H1 (cell line): ENCODE measurements at regions not wholly inside any gene's neighbourhood (a gene's known extent, or its start where the extent isn't known, plus 50 kb on each side); places are given as distances from the start of the nearest gene placed in this dataset.

Experiments
- CTCF ChIA-PET: fragments of 300-600 bp; sonication (Branson Sonifier 250); formaldehyde crosslinking; loops from one replicate; lab custom pipeline; 2021; ENCODE audit not compliant: partially characterized antibody; lab: Charles Lee
- POLR2A ChIA-PET: fragments of 300-600 bp; sonication (Branson Sonifier 250); formaldehyde crosslinking; loops from one replicate; lab custom pipeline; 2021; ENCODE audit warnings: inconsistent platforms; ENCODE audit not compliant: partially characterized antibody; lab: Charles Lee
- DNase-seq, 2 experiments: peaks; one replicate each; pipeline versions ENCODE4 v3.0.0 to v3.0.0-alpha.2; 2010 to 2022; ENCODE audit warnings: low spot score in 2 of 2, low read depth in 1 of 2, mixed read lengths in 1 of 2
- FAIRE-seq: peaks from 2 replicates; lab custom pipeline; 2011; peaks lifted over from hg19 to GRCh38; lab: Jason Lieb, UNC
- H2AFZ ChIP-seq: 2 replicates; pipeline ENCODE4 v1.8.1; 2012; ENCODE audit warnings: low read length, inconsistent platforms
- H2AK5ac ChIP-seq: 2 replicates; pipeline ENCODE4 v1.6.1; 2013; ENCODE audit warnings: low read depth, low read length
- H2BK120ac ChIP-seq: replicated peaks from 2 replicates; pipeline ENCODE3; 2013; ENCODE audit warnings: low read depth, low read length, inconsistent platforms
- H2BK12ac ChIP-seq: 2 replicates; pipeline ENCODE4 v1.6.1; 2013; ENCODE audit warnings: low read depth, low read length
- H2BK15ac ChIP-seq: 2 replicates; pipeline ENCODE4 v1.6.1; 2013; ENCODE audit warnings: low read length
- H2BK20ac ChIP-seq: 2 replicates; pipeline ENCODE4 v1.6.1; 2013; ENCODE audit warnings: low read length
- H2BK5ac ChIP-seq: 2 replicates; pipeline ENCODE4 v1.6.1; 2013; ENCODE audit warnings: low read depth, low read length
- H3K14ac ChIP-seq: 2 replicates; pipeline ENCODE4 v1.6.1; 2013; ENCODE audit warnings: inconsistent platforms; ENCODE audit not compliant: insufficient read length
- H3K18ac ChIP-seq: 2 replicates; pipeline ENCODE4 v1.6.1; 2013; ENCODE audit warnings: low read length; ENCODE audit errors: extremely low read depth
- H3K23ac ChIP-seq: 2 replicates; pipeline ENCODE4 v1.6.1; 2013; ENCODE audit warnings: inconsistent platforms; ENCODE audit not compliant: insufficient read length
- H3K23me2 ChIP-seq: 2 replicates; pipeline ENCODE4 v1.6.1; 2013; ENCODE audit warnings: low read depth, low read length
- H3K27ac ChIP-seq: 2 replicates; pipeline ENCODE4 v1.6.1; 2011; ENCODE audit warnings: low read depth, low read length, inconsistent platforms
- H3K27me3 ChIP-seq, 4 experiments: replicated peaks in 1 of 4; 1 replicate in 1 of 4; 2 replicates in 3 of 4; pipeline versions ENCODE4 v1.6.1 to v1.8.1; 2011 to 2013; ENCODE audit warnings: low read length in 3 of 4, mild to moderate bottlenecking in 3 of 4, inconsistent platforms in 2 of 4, mixed read lengths in 2 of 4, moderate library complexity in 1 of 4; ENCODE audit not compliant: control insufficient read depth in 3 of 4, insufficient read depth in 3 of 4; ENCODE audit errors: extremely low read depth in 1 of 4
- H3K36me3 ChIP-seq, 4 experiments: 2 replicates each; pipeline versions ENCODE4 v1.6.1 to v1.8.1; 2011 to 2013; ENCODE audit warnings: mild to moderate bottlenecking in 4 of 4, low read length in 3 of 4, moderate library complexity in 2 of 4, control low read depth in 1 of 4, inconsistent platforms in 1 of 4; ENCODE audit not compliant: insufficient read depth in 4 of 4, control insufficient read depth in 2 of 4
- H3K4ac ChIP-seq: replicated peaks from 2 replicates; pipeline ENCODE3; 2013; ENCODE audit warnings: low read length, low read depth, mixed read lengths, inconsistent platforms; ENCODE audit not compliant: insufficient read length
- H3K4me1 ChIP-seq, 4 experiments: replicated peaks in 1 of 4; 1 replicate in 1 of 4; 2 replicates in 3 of 4; pipeline versions ENCODE4 v1.6.1 to v1.8.1; 2011 to 2013; ENCODE audit warnings: low read length in 3 of 4, inconsistent platforms in 2 of 4, mixed read lengths in 1 of 4; ENCODE audit not compliant: insufficient read depth in 4 of 4, control insufficient read depth in 3 of 4
- H3K4me2 ChIP-seq, 2 experiments: 2 replicates each; pipeline versions ENCODE4 v1.6.1 to v1.8.1; 2011 to 2013; ENCODE audit warnings: low read depth in 2 of 2, low read length in 2 of 2, control low read depth in 1 of 2, inconsistent platforms in 1 of 2, mild to moderate bottlenecking in 1 of 2; ENCODE audit not compliant: insufficient read depth in 1 of 2
- H3K4me3 ChIP-seq, 4 experiments: fragments of 200-600, 300-600 bp in 1 of 4; sonication (generic), shearing (Covaris generic), sonication (Bioruptor Twin) in 1 of 4; 2 replicates each; pipeline versions ENCODE4 v1.5.1 to v1.8.1; 2011 to 2016; ENCODE audit warnings: low read length in 4 of 4, low read depth in 3 of 4, control low read depth in 2 of 4, inconsistent platforms in 2 of 4, mild to moderate bottlenecking in 2 of 4, mixed read lengths in 1 of 4, moderate library complexity in 1 of 4; ENCODE audit not compliant: insufficient read depth in 2 of 4; ENCODE audit errors: extremely low read depth in 1 of 4
- H3K56ac ChIP-seq: replicated peaks from 2 replicates; pipeline ENCODE3; 2013; ENCODE audit warnings: low read depth, mild to moderate bottlenecking, mixed read lengths, low read length, inconsistent platforms; ENCODE audit not compliant: insufficient read length
- H3K79me1 ChIP-seq: 2 replicates; pipeline ENCODE4 v1.6.1; 2013; ENCODE audit warnings: low read depth, low read length, control low read depth
- H3K79me2 ChIP-seq, 2 experiments: 2 replicates each; pipeline versions ENCODE4 v1.6.1 to v1.8.1; 2012 to 2013; ENCODE audit warnings: low read length in 2 of 2, mild to moderate bottlenecking in 2 of 2, inconsistent platforms in 1 of 2; ENCODE audit not compliant: insufficient read depth in 2 of 2, control insufficient read depth in 1 of 2
- H3K9ac ChIP-seq, 4 experiments: replicated peaks in 1 of 4; 1 replicate in 1 of 4; 2 replicates in 3 of 4; pipeline versions ENCODE4 v1.6.1 to v1.8.1; 2011 to 2013; ENCODE audit warnings: low read depth in 3 of 4, low read length in 3 of 4, control low read depth in 2 of 4, mild to moderate bottlenecking in 2 of 4, moderate library complexity in 2 of 4, inconsistent platforms in 1 of 4; ENCODE audit errors: extremely low read depth in 1 of 4
- H3K9me3 ChIP-seq, 2 experiments: 2 replicates each; pipeline versions ENCODE4 v1.6.1 to v1.8.1; 2012 to 2013; ENCODE audit warnings: mild to moderate bottlenecking in 2 of 2, moderate library complexity in 2 of 2, control low read depth in 1 of 2, inconsistent platforms in 1 of 2, low read depth in 1 of 2, low read length in 1 of 2, mixed read lengths in 1 of 2; ENCODE audit not compliant: insufficient read depth in 2 of 2
- H4K20me1 ChIP-seq, 2 experiments: replicated peaks in 1 of 2; 2 replicates each; pipeline versions ENCODE3 to v1.8.1; 2011 to 2013; ENCODE audit warnings: inconsistent platforms in 2 of 2, low read length in 2 of 2, mild to moderate bottlenecking in 1 of 2; ENCODE audit not compliant: insufficient read depth in 2 of 2, control insufficient read depth in 1 of 2
- H4K5ac ChIP-seq: 2 replicates; pipeline ENCODE4 v1.6.1; 2013; ENCODE audit warnings: low read length, low read depth, mixed read lengths, inconsistent platforms; ENCODE audit not compliant: insufficient read length
- H4K8ac ChIP-seq: 2 replicates; pipeline ENCODE4 v1.8.0; 2013; ENCODE audit warnings: mild to moderate bottlenecking, moderate library complexity, low read length, inconsistent platforms; ENCODE audit not compliant: insufficient read depth; ENCODE audit errors: extremely low read depth
- H4K91ac ChIP-seq: replicated peaks from 2 replicates; pipeline ENCODE3; 2013; ENCODE audit warnings: low read length, mixed read lengths, inconsistent platforms; ENCODE audit not compliant: insufficient read length
- ATF2 ChIP-seq: IDR thresholded peaks from 2 replicates; pipeline ENCODE4 v1.6.1; 2012; ENCODE audit warnings: low read length, inconsistent platforms
- CBX5 ChIP-seq: fragments of 300-800, 300-1000 bp; sonication (generic); IDR thresholded peaks from 2 replicates; pipeline ENCODE4 v1.7.1; 2016; ENCODE audit warnings: antibody characterized with exemption, low read length, low read depth
- NRF1 ChIP-seq: IDR thresholded peaks from 2 replicates; pipeline ENCODE4 v1.6.1; 2011; ENCODE audit warnings: mild to moderate bottlenecking, low read depth, low read length, improper control_type of control experiment
- SP1 ChIP-seq: IDR thresholded peaks from 2 replicates; pipeline ENCODE4 v1.6.1; 2011; ENCODE audit warnings: low read depth, low read length
- SRF ChIP-seq: IDR thresholded peaks from 2 replicates; pipeline ENCODE4 v1.6.1; 2011; ENCODE audit warnings: mild to moderate bottlenecking, low read depth, low read length, moderate library complexity
- WGBS, 2 experiments: shearing (Covaris generic) in 1 of 2; methylation state at CpG; one replicate each; pipeline versions ENCODE4 v1.1.6 to v1.1.7; 2013 to 2015; ENCODE audit warnings: low lambda C conversion rate in 2 of 2, mixed read lengths in 2 of 2, inconsistent platforms in 1 of 2, low coverage in 1 of 2, missing lambda C conversion rate in 1 of 2; ENCODE audit not compliant: insufficient replicate concordance in 2 of 2, insufficient coverage in 1 of 2, insufficient read length in 1 of 2; ENCODE audit errors: extremely low coverage in 1 of 2, missing lambda C conversion rate in 1 of 2; 5-methylcytosine and 5-hydroxymethylcytosine counted together
- TF ChIP-seq, protein P1 (sequence below): IDR thresholded peaks from 2 replicates; pipeline ENCODE4 v1.6.1; 2012; ENCODE audit warnings: inconsistent platforms

DNA sequence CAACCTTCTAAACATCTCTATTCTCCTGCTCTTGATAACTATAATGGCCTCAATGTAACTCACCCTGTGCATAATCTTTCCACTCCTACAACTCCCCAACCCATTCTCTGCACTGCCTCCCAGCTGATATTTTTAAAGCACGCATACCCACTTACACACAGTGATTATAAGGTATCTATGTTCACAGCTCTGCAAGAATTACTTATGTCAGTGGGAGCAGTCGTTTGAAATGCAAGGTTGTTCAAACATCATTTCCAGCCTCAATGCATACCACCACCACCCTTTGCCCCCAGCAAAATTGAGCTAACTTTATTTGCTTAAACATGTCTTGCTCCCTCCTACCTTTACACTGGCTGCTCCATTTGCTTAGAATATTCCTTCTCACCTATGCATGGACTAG is 506.0 kb downstream of the RFPL4B start:
- Histone ChIP-seq H3K79me2 (no peaks in the 10 kb centered on the region), H3K14ac (no peak overlapping the region), H2BK20ac (no peak overlapping the region), H2AK5ac (no peak overlapping the region), H3K9ac (no peak overlapping the region), H3K79me1 (no peaks in the 10 kb centered on the region), H2AFZ (0 out of 2 replicates have a peak overlapping the region, but pooled peaks have one; percentile 10), H3K23ac (no peak overlapping the region), H3K36me3 (no peaks in the 10 kb centered on the region), H3K27ac (no peak overlapping the region), H3K9me3 (no peaks in the 10 kb centered on the region), H3K4me3 (no peak overlapping the region), H3K27me3 (no peaks in the 10 kb centered on the region), H3K56ac (no peak overlapping the region), H3K23me2 (no peaks in the 10 kb centered on the region), H3K18ac (no peak overlapping the region), H4K8ac (no peak overlapping the region), H4K91ac (no peak overlapping the region), H4K5ac (no peak overlapping the region), H2BK12ac (no peak overlapping the region), H2BK15ac (no peak overlapping the region), H4K20me1 (no peaks in the 10 kb centered on the region), H2BK120ac (no peak overlapping the region), H3K4me2 (no peak overlapping the region), H3K4ac (no peak overlapping the region), H2BK5ac (no peak overlapping the region), H3K4me1 (no peaks in the 10 kb centered on the region)
- no peak for DNase-seq
- CTCF ChIA-PET, result interaction anchor here (1.0 to 1.1 kb wide), 2 partner anchors 9 to 30 kb away, joined by 3 read pairs; no protein-coding TSS in a partner anchor
- TF ChIP-seq SP1, result no peak
- no peak for TF ChIP-seq CBX5
- no peak for TF ChIP-seq NRF1
- TF ChIP-seq, protein P1, sequence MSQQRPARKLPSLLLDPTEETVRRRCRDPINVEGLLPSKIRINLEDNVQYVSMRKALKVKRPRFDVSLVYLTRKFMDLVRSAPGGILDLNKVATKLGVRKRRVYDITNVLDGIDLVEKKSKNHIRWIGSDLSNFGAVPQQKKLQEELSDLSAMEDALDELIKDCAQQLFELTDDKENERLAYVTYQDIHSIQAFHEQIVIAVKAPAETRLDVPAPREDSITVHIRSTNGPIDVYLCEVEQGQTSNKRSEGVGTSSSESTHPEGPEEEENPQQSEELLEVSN, result no peak
- no peak for TF ChIP-seq SRF
- no peak for TF ChIP-seq ATF2
- no peak for FAIRE-seq
- POLR2A ChIA-PET, result no interaction called here
- 89% methylated on average over 2 of the region's 2 CpGs; no CpG with 5 or more reads in 1 of the 2 experiments for WGBS, 2 experiments
